GM12878 (cell line): ENCODE measurements at regions not wholly inside any gene's neighbourhood (a gene's known extent, or its start where the extent isn't known, plus 50 kb on each side); places are given as distances from the start of the nearest gene placed in this dataset.

Experiments used
- ATAC-seq: fragments of 200-7000 bp; cut with Tn5 transposase; 3 replicates; pipeline ENCODE4 v1.9.1; 2020; ENCODE audit warnings: mild to moderate bottlenecking, moderate library complexity
- BruUV-seq: library from RNA; stranded (reverse); fragments of 400-500 nt; replicated peaks from 2 replicates; lab custom pipeline; 2021; lab: Mats Ljungman, UMichigan
- CTCF ChIA-PET: fragments of 300-600 bp; sonication (Branson Sonifier 250); formaldehyde crosslinking; extraction: SDS; loops from one replicate; lab custom pipeline; 2021; ENCODE audit warnings: inconsistent platforms; lab: Yijun Ruan, JAX
- POLR2A ChIA-PET: fragments of 350-600 bp; formaldehyde crosslinking; extraction: SDS; loops from one replicate; lab custom pipeline; 2021; ENCODE audit warnings: inconsistent platforms; lab: Charles Lee
- RAD21 ChIA-PET: fragments of 300-600 bp; sonication (Branson Sonifier 250); formaldehyde crosslinking; loops from one replicate; lab custom pipeline; 2023; ENCODE audit warnings: antibody characterized with exemption; ENCODE audit not compliant: unreplicated experiment; lab: Charles Lee
- SMC1A ChIA-PET: fragments of 300-600 bp; sonication (Branson Sonifier 250); formaldehyde crosslinking; loops from one replicate; lab custom pipeline; 2023; ENCODE audit not compliant: unreplicated experiment, uncharacterized antibody; lab: Charles Lee
- DNase-seq: peaks from one replicate; pipeline ENCODE4 v3.0.0-alpha.2; 2011; ENCODE audit warnings: low read depth, low spot score
- FAIRE-seq: peaks from 3 replicates; lab custom pipeline; 2011; peaks lifted over from hg19 to GRCh38; lab: Jason Lieb, UNC
- H2AFZ ChIP-seq: 2 replicates; pipeline ENCODE4 v1.6.0; 2011; ENCODE audit warnings: low read depth, low read length, control low read depth; ENCODE audit not compliant: control insufficient read depth
- H3K27ac ChIP-seq: 2 replicates; pipeline ENCODE4 v1.5.1; 2011; ENCODE audit warnings: control low read depth; ENCODE audit not compliant: control insufficient read depth, insufficient read depth
- H3K27me3 ChIP-seq, 2 experiments: replicated peaks in 1 of 2; 2 replicates each; pipeline versions ENCODE4 v1.6.0 to v1.6.1; 2011; ENCODE audit warnings: low read length in 1 of 2; ENCODE audit not compliant: control insufficient read depth in 2 of 2, insufficient read depth in 2 of 2
- H3K36me3 ChIP-seq, 2 experiments: 2 replicates each; pipeline ENCODE4 v1.5.1; 2011; ENCODE audit warnings: low read length in 1 of 2; ENCODE audit not compliant: control insufficient read depth in 2 of 2, insufficient read depth in 2 of 2
- H3K4me1 ChIP-seq: 2 replicates; pipeline ENCODE4 v1.6.1; 2011; ENCODE audit warnings: mild to moderate bottlenecking, low read length, moderate library complexity, mixed read lengths; ENCODE audit not compliant: control insufficient read depth, insufficient read depth
- H3K4me2 ChIP-seq: 2 replicates; pipeline ENCODE4 v1.6.0; 2011; ENCODE audit warnings: control low read depth; ENCODE audit not compliant: control insufficient read depth, insufficient read depth
- H3K4me3 ChIP-seq: fragments of 200-600 bp; sonication (generic); 2 replicates; pipeline ENCODE4 v1.5.1; 2016
- H3K79me2 ChIP-seq: 2 replicates; pipeline ENCODE4 v1.6.0; 2011; ENCODE audit warnings: low read length; ENCODE audit not compliant: control insufficient read depth, insufficient read depth
- H3K9ac ChIP-seq: 2 replicates; pipeline ENCODE4 v1.8.0; 2011; ENCODE audit warnings: low read length, control low read depth, mixed read lengths; ENCODE audit not compliant: control insufficient read depth, insufficient read depth
- H3K9me3 ChIP-seq: replicated peaks from 3 replicates; pipeline ENCODE4 v1.5.1; 2011; ENCODE audit warnings: mild to moderate bottlenecking, low read length; ENCODE audit not compliant: control insufficient read depth, insufficient read depth
- H4K20me1 ChIP-seq: 2 replicates; pipeline ENCODE4 v1.6.0; 2011; ENCODE audit not compliant: control insufficient read depth, insufficient read depth
- ATF7 ChIP-seq: fragments of 450-650 bp; IDR thresholded peaks from 2 replicates; pipeline ENCODE4 v1.6.1; 2016; ENCODE audit warnings: low read depth, mild to moderate bottlenecking
- BACH1 ChIP-seq: fragments of 450-650 bp; IDR thresholded peaks from 2 replicates; pipeline ENCODE4 v1.6.1; 2017; ENCODE audit warnings: mild to moderate bottlenecking, borderline replicate concordance
- BRCA1 ChIP-seq: IDR thresholded peaks from 2 replicates; pipeline ENCODE4 v1.6.1; 2011; ENCODE audit warnings: low read depth, low read length, improper control_type of control experiment
- EZH2 ChIP-seq: IDR thresholded peaks from 2 replicates; pipeline ENCODE4 v1.6.1; 2012; ENCODE audit warnings: low read depth, mild to moderate bottlenecking, control low read depth, inconsistent platforms, low read length, borderline replicate concordance; ENCODE audit not compliant: control insufficient read depth
- KAT2A ChIP-seq: conservative IDR thresholded peaks from 2 replicates; pipeline ENCODE4 v1.6.1; 2011; ENCODE audit warnings: low read depth, low read length; ENCODE audit not compliant: control insufficient read depth
- SMAD5 ChIP-seq: IDR thresholded peaks from 2 replicates; pipeline ENCODE4 v1.6.1; 2016; ENCODE audit warnings: antibody characterized with exemption, low read depth
- SREBF2 ChIP-seq: IDR thresholded peaks from 2 replicates; pipeline ENCODE4 v1.6.1; 2012; ENCODE audit warnings: mild to moderate bottlenecking, low read length
- TARDBP ChIP-seq: IDR thresholded peaks from 2 replicates; pipeline ENCODE4 v1.6.1; 2016; ENCODE audit warnings: borderline replicate concordance
- TBL1XR1 ChIP-seq: IDR thresholded peaks from 2 replicates; pipeline ENCODE4 v1.6.1; 2012; ENCODE audit warnings: low read depth, low read length, improper control_type of control experiment
- TCF7 ChIP-seq: IDR thresholded peaks from 2 replicates; pipeline ENCODE4 v1.6.1; 2014; ENCODE audit warnings: antibody characterized with exemption, borderline replicate concordance
- ZBTB33 ChIP-seq: fragments of 450-650 bp; IDR thresholded peaks from 2 replicates; pipeline ENCODE4 v1.6.1; 2017; ENCODE audit warnings: mild to moderate bottlenecking
- ZNF24 ChIP-seq: fragments of 450-650 bp; IDR thresholded peaks from 2 replicates; pipeline ENCODE4 v1.6.1; 2017; ENCODE audit warnings: antibody characterized with exemption, mild to moderate bottlenecking
- WGBS: methylation state at CpG from one replicate; pipeline ENCODE4 v1.1.6; 2016; ENCODE audit warnings: low lambda C conversion rate; ENCODE audit not compliant: insufficient replicate concordance, insufficient coverage; ENCODE audit errors: missing lambda C conversion rate; 5-methylcytosine and 5-hydroxymethylcytosine counted together
- in situ Hi-C: fragments of 300-500 bp; cut with MboI; formaldehyde crosslinking; loops from 9 replicates; pipeline ENCODE4 v1.14.3; 2018; ENCODE audit warnings: mixed read lengths
- intact Hi-C: fragments of 100-400 bp; cut with micrococcal nuclease; formaldehyde crosslinking; loops from one replicate; pipeline ENCODE4 v1.14.2; 2022; ENCODE audit not compliant: unreplicated experiment
- TF ChIP-seq, protein P1 (sequence below): fragments of 450-650 bp; IDR thresholded peaks from 2 replicates; pipeline ENCODE4 v1.6.1; 2017; ENCODE audit warnings: borderline replicate concordance

DNA sequence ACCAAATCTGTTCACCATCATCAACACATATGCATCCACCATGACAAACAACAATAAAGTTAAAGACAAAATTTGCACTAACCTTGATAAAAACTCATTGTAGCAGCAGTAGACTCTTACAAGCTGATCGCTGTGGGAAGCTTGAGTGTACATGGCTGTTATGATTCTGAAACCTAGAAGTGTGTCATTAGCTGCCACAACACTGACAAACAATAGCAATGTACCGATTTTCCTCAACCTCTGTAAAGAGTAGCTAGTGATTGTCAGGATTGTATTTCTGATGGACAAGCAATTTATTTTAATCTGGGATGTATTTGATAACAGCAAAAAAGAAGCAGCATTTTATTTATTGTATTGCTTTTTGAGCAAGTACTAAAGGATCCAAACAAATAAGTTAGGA lies 1357.7 kb downstream of the ROBO1 start:
- TF ChIP-seq SREBF2, result no peak
- no peak for TF ChIP-seq TBL1XR1
- no peak for TF ChIP-seq BACH1
- TF ChIP-seq EZH2, result no peak
- TF ChIP-seq TARDBP, result no peak
- TF ChIP-seq BRCA1, result no peak
- TF ChIP-seq KAT2A, result no peak
- TF ChIP-seq, protein P1, sequence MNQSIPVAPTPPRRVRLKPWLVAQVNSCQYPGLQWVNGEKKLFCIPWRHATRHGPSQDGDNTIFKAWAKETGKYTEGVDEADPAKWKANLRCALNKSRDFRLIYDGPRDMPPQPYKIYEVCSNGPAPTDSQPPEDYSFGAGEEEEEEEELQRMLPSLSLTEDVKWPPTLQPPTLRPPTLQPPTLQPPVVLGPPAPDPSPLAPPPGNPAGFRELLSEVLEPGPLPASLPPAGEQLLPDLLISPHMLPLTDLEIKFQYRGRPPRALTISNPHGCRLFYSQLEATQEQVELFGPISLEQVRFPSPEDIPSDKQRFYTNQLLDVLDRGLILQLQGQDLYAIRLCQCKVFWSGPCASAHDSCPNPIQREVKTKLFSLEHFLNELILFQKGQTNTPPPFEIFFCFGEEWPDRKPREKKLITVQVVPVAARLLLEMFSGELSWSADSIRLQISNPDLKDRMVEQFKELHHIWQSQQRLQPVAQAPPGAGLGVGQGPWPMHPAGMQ, result no peak
- TF ChIP-seq ATF7, result no peak
- no peak for TF ChIP-seq ZBTB33
- no peak for TF ChIP-seq SMAD5
- TF ChIP-seq ZNF24, result no peak
- no peak for TF ChIP-seq TCF7
- no peak for DNase-seq
- WGBS, result 39% methylated on average over 2 of the region's 2 CpGs
- BruUV-seq, result no TSS peak
- H3K9me3 ChIP-seq, result no peaks in the 10 kb centered on the region
- H3K4me1 ChIP-seq, result no peaks in the 10 kb centered on the region
- ChIA-PET RAD21 (no interaction called here), CTCF (no interaction called here), POLR2A (no interaction called here), SMC1A (no interaction called here)
- H2AFZ ChIP-seq, result no peak overlapping the region
- FAIRE-seq, result no peak
- H3K27ac ChIP-seq, result no peak overlapping the region
- no peaks in the 10 kb centered on the region for H3K79me2 ChIP-seq
- no peak overlapping the region for H3K4me2 ChIP-seq
- H3K4me3 ChIP-seq, result no peak overlapping the region
- ATAC-seq, result no peak
- H4K20me1 ChIP-seq, result no peaks in the 10 kb centered on the region
- H3K9ac ChIP-seq, result no peak overlapping the region
- no peaks in the 10 kb centered on the region; a peak in 1 of 4 replicates for H3K27me3 ChIP-seq
- intact Hi-C loops, result no loop called here
- no peaks in the 10 kb centered on the region for H3K36me3 ChIP-seq
- in situ Hi-C loops, result no loop called here
